Right ventricle myocardium superior (tissue), 1 donor: ENCODE measurements at regions not wholly inside any gene's neighbourhood (a gene's known extent, or its start where the extent isn't known, plus 50 kb on each side); places are given as distances from the start of the nearest gene placed in this dataset.

Experiments used
- ATAC-seq: fragments of 200-7000 bp; cut with Tn5 transposase; one replicate; pipeline ENCODE4 v1.9.1; 2020; ENCODE audit warnings: mild to moderate bottlenecking; ENCODE audit not compliant: poor library complexity
- DNase-seq: peaks from one replicate; pipeline ENCODE4 v3.0.0-alpha.2; 2020
- intact Hi-C: fragments of 100-400 bp; cut with DNase I; formaldehyde crosslinking; loops from one replicate; pipeline ENCODE4 v1.11.2; 2022
- donor health status: DM: no; HTN: yes; CAD: no; lungs with severe emphysema.

DNA sequence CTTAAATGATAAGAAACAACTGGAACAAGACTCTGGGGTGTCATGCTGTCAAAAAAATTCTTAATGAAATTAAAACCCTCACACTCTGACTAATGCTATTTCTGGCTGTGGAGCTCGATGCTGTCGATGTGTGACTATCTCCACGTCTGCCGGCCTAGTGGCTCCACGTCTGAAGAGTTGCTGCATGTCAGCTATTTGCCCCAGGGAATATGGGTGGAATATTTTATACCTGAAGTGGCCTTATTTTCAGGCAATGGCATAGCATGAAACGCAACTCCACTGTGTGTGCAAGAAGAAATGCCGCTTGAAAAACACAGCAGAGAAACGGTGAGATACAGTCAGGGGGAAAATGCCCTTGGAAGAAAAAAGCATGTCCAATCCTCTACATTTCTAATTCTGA lies 50.9 kb upstream of the MGMT start:
- DNase-seq: no peak
- intact Hi-C loops: no loop called here

DNA sequence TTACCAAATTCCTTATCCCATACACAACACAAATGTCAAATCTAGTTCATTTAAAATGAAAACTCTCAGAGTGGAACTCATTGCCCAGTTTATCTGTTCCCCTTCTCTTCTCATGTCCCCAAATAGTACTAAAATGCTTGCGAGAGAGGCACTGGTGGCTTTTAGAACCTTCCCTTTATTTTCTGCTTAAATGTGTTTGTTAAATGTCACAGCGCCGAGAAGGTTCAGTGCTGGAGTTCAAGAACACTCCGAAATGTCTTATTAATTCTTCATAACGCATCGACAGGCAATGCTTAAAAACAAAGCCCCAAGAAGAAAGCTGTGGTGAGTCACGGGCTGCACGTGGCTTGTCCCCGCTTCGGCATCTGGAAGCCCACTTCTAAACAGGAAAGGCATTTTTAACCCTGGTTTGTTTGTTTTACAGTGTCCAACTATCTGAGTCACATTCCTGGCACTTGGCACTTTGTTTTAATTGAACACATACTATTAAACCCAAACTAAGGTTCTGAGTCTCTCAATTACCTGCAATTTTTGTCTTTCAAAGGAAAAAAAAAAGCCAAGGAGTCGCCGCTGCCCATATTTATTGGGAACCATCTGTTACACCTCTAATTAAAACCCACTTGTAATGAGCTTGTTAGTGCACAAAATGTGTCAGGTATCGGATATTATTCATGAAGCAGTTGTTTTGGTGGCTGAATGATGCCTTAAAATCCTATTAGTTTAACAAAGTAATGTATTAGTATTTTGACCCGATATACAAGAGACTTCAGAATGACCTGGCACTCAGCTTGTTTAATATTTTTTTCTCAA lies 49.9 kb upstream of the MGMT start:
- DNase-seq: no peak
- intact Hi-C loops: no loop called here
- no peak for ATAC-seq

More for the DNA sequence above, 50.9 kb upstream of the MGMT start:
- ATAC-seq: no peak
